T-helper 2 cell treated with Interferon-gamma antibody and Interleukin-4, amounts not matched to agents 5 μg/mL and 100 μg/mL, for 36 hours (primary cell): ENCODE measurements at regions not wholly inside any gene's neighbourhood (a gene's known extent, or its start where the extent isn't known, plus 50 kb on each side); places are given as distances from the start of the nearest gene placed in this dataset.

Source experiments
- DNase-seq: peaks from one replicate; pipeline ENCODE4 v3.0.0; 2021; ENCODE audit warnings: low spot score
- H3K27ac Mint-ChIP-seq: one replicate; pipeline ENCODE4 v1.8.0; 2021; ENCODE audit warnings: mild to moderate bottlenecking, mixed read lengths
- H3K27me3 Mint-ChIP-seq: one replicate; pipeline ENCODE4 v1.8.0; 2021; ENCODE audit warnings: low read depth, mixed read lengths
- H3K36me3 Mint-ChIP-seq: one replicate; pipeline ENCODE4 v1.8.0; 2021; ENCODE audit warnings: low read depth, mixed read lengths
- H3K4me1 Mint-ChIP-seq: one replicate; pipeline ENCODE4 v1.8.0; 2021; ENCODE audit warnings: low read depth, mixed read lengths
- H3K4me3 Mint-ChIP-seq: one replicate; pipeline ENCODE4 v1.8.0; 2022; ENCODE audit warnings: mild to moderate bottlenecking, moderate library complexity, mixed read lengths
- H3K9me3 Mint-ChIP-seq: one replicate; pipeline ENCODE4 v1.8.0; 2021; ENCODE audit warnings: mixed read lengths

GRCh38 chr12:127923501-127923900, 343.5 kb upstream of the TMEM132C start:
- Mint-ChIP-seq H3K27me3 (no peaks in the 10 kb centered on the region), H3K4me1 (no peaks in the 10 kb centered on the region), H3K9me3 (peaks cover 7% of the 10 kb centered on the region), H3K36me3 (no peaks in the 10 kb centered on the region), H3K4me3 (no peak overlapping the region), H3K27ac (no peak overlapping the region)
- no peak for DNase-seq

DNA sequence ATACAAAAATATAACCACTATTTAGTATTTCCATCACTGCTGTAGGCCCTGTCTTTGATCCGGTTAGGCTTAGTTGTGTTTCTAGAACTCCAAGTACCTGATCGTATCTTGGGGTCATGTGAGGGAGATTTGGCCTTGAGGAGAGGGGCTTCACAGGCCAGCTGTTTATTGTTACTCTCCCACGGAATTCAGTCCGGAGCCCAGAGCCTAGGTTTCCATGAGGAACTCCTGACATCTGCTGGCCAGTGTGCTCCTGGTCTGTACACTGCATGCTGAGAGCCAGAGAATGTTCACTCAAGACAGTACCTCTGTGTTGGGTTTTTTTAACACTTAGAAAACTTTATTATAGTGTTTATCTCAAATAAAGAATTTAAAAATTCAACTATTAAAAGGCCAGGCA, 341.0 kb upstream of the TMEM132C start:
- H3K27ac Mint-ChIP-seq: no peak overlapping the region
- no peaks in the 10 kb centered on the region for H3K36me3 Mint-ChIP-seq
- H3K4me1 Mint-ChIP-seq: no peaks in the 10 kb centered on the region
- DNase-seq: no peak
- H3K4me3 Mint-ChIP-seq: no peak overlapping the region
- peaks cover 7% of the 10 kb centered on the region for H3K9me3 Mint-ChIP-seq
- no peaks in the 10 kb centered on the region for H3K27me3 Mint-ChIP-seq

- DNase-seq: no peak
- Mint-ChIP-seq H3K27me3 (no peaks in the 10 kb centered on the region), H3K4me1 (no peaks in the 10 kb centered on the region), H3K9me3 (peaks cover 7% of the 10 kb centered on the region), H3K27ac (no peak overlapping the region), H3K4me3 (no peak overlapping the region), H3K36me3 (no peaks in the 10 kb centered on the region)
Measured at GRCh38 chr12:127928178-127928577, 338.8 kb upstream of the TMEM132C start.

DNA sequence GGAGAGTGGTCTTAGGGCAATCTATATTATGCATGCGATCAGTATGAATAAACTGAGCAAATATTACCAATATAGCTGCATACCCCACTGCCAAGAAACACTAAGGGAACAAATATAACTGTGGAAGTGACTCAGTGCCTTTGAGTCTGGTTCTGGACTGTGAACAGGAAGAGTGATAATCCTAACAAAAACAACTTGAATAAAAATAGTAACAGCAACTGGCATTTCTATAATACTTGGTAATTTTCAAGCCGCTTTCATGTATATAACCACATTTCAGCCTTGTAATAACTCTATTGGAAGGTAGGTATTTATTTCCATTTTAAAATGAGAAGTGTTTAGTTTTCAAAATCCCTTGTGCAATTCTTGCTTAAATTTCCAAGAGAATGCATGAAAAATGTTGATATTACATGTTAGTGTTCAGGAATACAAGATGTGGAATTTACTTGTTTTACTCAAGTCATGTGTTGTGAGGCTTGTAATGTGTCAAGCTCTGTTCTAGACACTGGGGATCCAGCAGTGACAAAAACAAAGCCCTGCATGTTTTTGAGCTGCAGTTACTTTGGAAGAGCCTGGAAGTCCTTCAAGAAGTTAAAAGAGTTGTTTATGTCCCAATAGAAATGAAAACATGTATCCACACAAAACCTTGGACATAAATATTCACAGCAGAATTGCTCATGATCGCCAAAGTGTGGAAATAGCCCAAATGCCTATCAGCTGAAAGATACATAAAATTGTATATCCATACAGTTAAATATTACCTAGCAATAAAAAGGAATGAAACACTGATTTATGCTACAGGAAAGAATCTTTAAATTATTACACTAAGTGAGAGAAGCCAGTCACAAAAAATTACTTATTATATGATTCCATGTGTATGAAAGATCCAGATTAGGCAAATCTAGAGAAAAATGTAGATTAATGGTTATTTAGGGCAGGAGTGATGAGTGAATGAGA, 338.1 kb upstream of the TMEM132C start:
- H3K4me3 Mint-ChIP-seq: no peak overlapping the region
- DNase-seq: no peak
- no peaks in the 10 kb centered on the region for H3K4me1 Mint-ChIP-seq
- no peaks in the 10 kb centered on the region for H3K27me3 Mint-ChIP-seq
- no peak overlapping the region for H3K27ac Mint-ChIP-seq
- no peaks in the 10 kb centered on the region for H3K36me3 Mint-ChIP-seq
- peaks cover 7% of the 10 kb centered on the region for H3K9me3 Mint-ChIP-seq

- Mint-ChIP-seq H3K27ac (no peak overlapping the region), H3K27me3 (no peaks in the 10 kb centered on the region), H3K9me3 (peaks cover 3% of the 10 kb centered on the region), H3K4me3 (no peak overlapping the region), H3K4me1 (no peaks in the 10 kb centered on the region), H3K36me3 (no peaks in the 10 kb centered on the region)
- no peak for DNase-seq
Measured at GRCh38 chr12:127930122-127930521, 336.8 kb upstream of the TMEM132C start.

GRCh38 chr12:127934409-127934808, 332.6 kb upstream of the TMEM132C start:
- peaks cover 8% of the 10 kb centered on the region for H3K9me3 Mint-ChIP-seq
- H3K4me1 Mint-ChIP-seq: no peaks in the 10 kb centered on the region
- no peaks in the 10 kb centered on the region for H3K36me3 Mint-ChIP-seq
- no peak overlapping the region for H3K4me3 Mint-ChIP-seq
- no peak for DNase-seq
- H3K27ac Mint-ChIP-seq: no peak overlapping the region
- no peaks in the 10 kb centered on the region for H3K27me3 Mint-ChIP-seq

DNA sequence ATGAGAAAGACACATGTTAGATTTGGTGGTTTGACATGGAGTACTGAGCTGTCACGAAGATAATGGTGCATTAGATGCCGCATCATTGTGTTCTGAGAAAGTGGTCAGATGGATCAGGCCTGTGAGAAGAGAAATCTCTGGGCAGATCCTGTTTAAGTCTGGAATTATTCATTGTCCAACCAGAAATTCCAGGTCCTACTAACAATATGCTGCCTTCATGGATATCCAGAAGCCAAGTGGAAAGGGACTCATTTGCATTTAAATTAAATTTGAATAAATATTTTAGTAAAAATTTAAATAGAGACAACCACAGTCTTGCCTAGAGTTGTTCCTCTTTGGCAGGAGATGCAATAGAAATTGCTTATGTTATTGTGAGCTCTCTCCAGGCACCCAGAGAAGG, 330.5 kb upstream of the TMEM132C start:
- H3K27me3 Mint-ChIP-seq: no peaks in the 10 kb centered on the region
- no peaks in the 10 kb centered on the region for H3K4me1 Mint-ChIP-seq
- H3K27ac Mint-ChIP-seq: no peak overlapping the region
- H3K4me3 Mint-ChIP-seq: no peak overlapping the region
- no peaks in the 10 kb centered on the region for H3K36me3 Mint-ChIP-seq
- no peak for DNase-seq
- peaks cover 8% of the 10 kb centered on the region for H3K9me3 Mint-ChIP-seq

GRCh38 chr12:127941332-127941731, 325.6 kb upstream of the TMEM132C start:
- Mint-ChIP-seq H3K27me3 (no peaks in the 10 kb centered on the region), H3K4me1 (no peaks in the 10 kb centered on the region), H3K9me3 (peaks cover 40% of the 10 kb centered on the region), H3K4me3 (no peak overlapping the region), H3K36me3 (no peaks in the 10 kb centered on the region), H3K27ac (no peak overlapping the region)
- no peak for DNase-seq

GRCh38 chr12:127942981-127943380, 324.0 kb upstream of the TMEM132C start:
- Mint-ChIP-seq H3K9me3 (peaks cover 47% of the 10 kb centered on the region), H3K36me3 (no peaks in the 10 kb centered on the region), H3K27ac (no peak overlapping the region), H3K4me3 (no peak overlapping the region), H3K27me3 (no peaks in the 10 kb centered on the region), H3K4me1 (no peaks in the 10 kb centered on the region)
- DNase-seq: no peak

GRCh38 chr12:127943481-127944210, 323.3 kb upstream of the TMEM132C start:
- H3K27ac Mint-ChIP-seq: no peak overlapping the region
- no peaks in the 10 kb centered on the region for H3K27me3 Mint-ChIP-seq
- peaks cover 47% of the 10 kb centered on the region for H3K9me3 Mint-ChIP-seq
- no peaks in the 10 kb centered on the region for H3K4me1 Mint-ChIP-seq
- DNase-seq: no peak
- no peaks in the 10 kb centered on the region for H3K36me3 Mint-ChIP-seq
- H3K4me3 Mint-ChIP-seq: no peak overlapping the region

GRCh38 chr12:127944211-127944899, 322.6 kb upstream of the TMEM132C start:
- H3K27me3 Mint-ChIP-seq: no peaks in the 10 kb centered on the region
- no peak overlapping the region for H3K27ac Mint-ChIP-seq
- H3K36me3 Mint-ChIP-seq: no peaks in the 10 kb centered on the region
- no peaks in the 10 kb centered on the region for H3K4me1 Mint-ChIP-seq
- peaks cover 44% of the 10 kb centered on the region for H3K9me3 Mint-ChIP-seq
- H3K4me3 Mint-ChIP-seq: no peak overlapping the region
- DNase-seq: no peak

DNA sequence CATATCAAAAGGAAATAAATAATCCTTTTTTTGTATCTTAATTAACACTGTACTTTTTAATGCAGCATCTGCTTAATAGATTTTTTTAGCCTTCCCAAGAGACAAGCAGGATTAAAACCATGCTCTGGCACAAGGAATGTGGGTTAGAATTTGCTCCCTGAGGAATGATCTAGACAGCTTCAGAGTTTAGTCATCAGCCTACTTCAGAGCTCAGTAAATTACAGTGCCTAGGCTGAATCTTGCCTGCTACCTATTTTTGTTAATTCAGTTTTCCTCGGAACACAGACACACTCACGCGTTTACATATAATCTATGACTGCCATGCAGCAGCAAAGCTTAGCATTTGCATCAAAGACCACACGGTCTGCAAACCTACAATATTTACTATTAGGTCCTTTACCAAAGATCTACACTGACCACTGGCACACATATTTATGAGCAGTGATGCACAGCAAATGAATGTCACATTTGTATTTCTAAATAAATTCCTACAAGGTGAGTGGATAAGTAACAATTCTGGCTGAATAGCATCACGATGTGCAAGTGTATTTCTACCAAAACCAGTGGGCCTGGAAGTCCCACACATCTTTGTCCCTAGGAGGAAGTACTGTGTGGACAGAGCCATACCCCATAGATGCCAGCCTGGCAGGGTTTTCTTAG, 309.8 kb upstream of the TMEM132C start:
- Mint-ChIP-seq H3K4me3 (no peak overlapping the region), H3K27ac (no peak overlapping the region), H3K4me1 (no peaks in the 10 kb centered on the region), H3K36me3 (no peaks in the 10 kb centered on the region), H3K27me3 (no peaks in the 10 kb centered on the region), H3K9me3 (peaks cover 27% of the 10 kb centered on the region)
- no peak for DNase-seq

- no peak for DNase-seq
- H3K36me3 Mint-ChIP-seq: no peaks in the 10 kb centered on the region
- H3K9me3 Mint-ChIP-seq: peaks cover 19% of the 10 kb centered on the region
- H3K27me3 Mint-ChIP-seq: no peaks in the 10 kb centered on the region
- H3K27ac Mint-ChIP-seq: no peak overlapping the region
- no peak overlapping the region for H3K4me3 Mint-ChIP-seq
- H3K4me1 Mint-ChIP-seq: no peaks in the 10 kb centered on the region
Measured at GRCh38 chr12:127962303-127962702, 304.7 kb upstream of the TMEM132C start.
